Ectodermal cell (in vitro differentiated cells): ENCODE measurements at regions not wholly inside any gene's neighbourhood (a gene's known extent, or its start where the extent isn't known, plus 50 kb on each side); places are given as distances from the start of the nearest gene placed in this dataset.

ENCODE experiments used
- H3K27ac ChIP-seq: 2 replicates; pipeline ENCODE4 v1.7.0; 2013; ENCODE audit warnings: mild to moderate bottlenecking, low read depth, low read length; ENCODE audit not compliant: insufficient read depth, poor library complexity, severe bottlenecking
- H3K27me3 ChIP-seq: 2 replicates; pipeline ENCODE4 v1.7.0; 2013; ENCODE audit warnings: mild to moderate bottlenecking, low read length; ENCODE audit not compliant: insufficient read depth, control insufficient read depth, poor library complexity, severe bottlenecking
- H3K36me3 ChIP-seq: one replicate; pipeline ENCODE4 v1.7.0; 2013; ENCODE audit warnings: low read length; ENCODE audit not compliant: control insufficient read depth, insufficient read depth
- H3K4me1 ChIP-seq: one replicate; pipeline ENCODE4 v1.7.0; 2013; ENCODE audit warnings: low read length; ENCODE audit not compliant: control insufficient read depth, insufficient read depth
- H3K4me3 ChIP-seq: 2 replicates; pipeline ENCODE4 v1.7.0; 2013; ENCODE audit warnings: low read depth, low read length, control low read depth; ENCODE audit not compliant: insufficient read depth
- H3K9me3 ChIP-seq: 2 replicates; pipeline ENCODE4 v1.7.0; 2013; ENCODE audit warnings: mild to moderate bottlenecking, low read length, moderate library complexity; ENCODE audit not compliant: control insufficient read depth
- WGBS, 2 experiments: methylation state at CpG; one replicate each; pipeline ENCODE4 v1.1.7; 2013; ENCODE audit warnings: missing lambda C conversion rate in 2 of 2; 5-methylcytosine and 5-hydroxymethylcytosine counted together

GRCh38 chr12:16972923-16973770 lies 367.2 kb upstream of the LMO3 start:
- Histone ChIP-seq H3K27me3 (no peaks in the 10 kb centered on the region), H3K4me3 (no peak overlapping the region), H3K9me3 (no peaks in the 10 kb centered on the region), H3K4me1 (no peaks in the 10 kb centered on the region), H3K36me3 (no peaks in the 10 kb centered on the region), H3K27ac (no peak overlapping the region)
- 90 to 91% methylated on average over 5 of the region's 5 CpGs for WGBS, 2 experiments

DNA sequence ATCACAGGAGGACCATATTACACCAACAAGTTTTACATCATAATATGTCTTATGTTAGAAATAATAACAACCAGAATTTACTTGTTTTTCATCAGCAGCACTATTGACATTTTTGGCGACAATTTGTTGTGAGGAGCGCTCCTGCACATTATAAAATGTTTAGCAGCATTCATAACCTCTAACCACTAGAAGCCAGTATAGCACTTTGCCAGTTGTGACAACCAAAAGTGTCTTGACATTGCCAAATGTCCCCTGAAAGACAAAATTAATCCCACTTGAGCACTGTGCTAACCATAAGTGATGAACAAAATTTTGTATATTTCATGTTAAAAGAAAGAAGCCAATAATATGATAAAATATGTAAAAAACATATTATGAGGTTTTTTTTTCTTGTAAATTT lies 356.9 kb upstream of the LMO3 start:
- Histone ChIP-seq H3K27ac (no peak overlapping the region), H3K27me3 (no peaks in the 10 kb centered on the region), H3K9me3 (no peaks in the 10 kb centered on the region), H3K36me3 (no peaks in the 10 kb centered on the region), H3K4me3 (no peak overlapping the region), H3K4me1 (no peaks in the 10 kb centered on the region)
- 90 to 97% methylated on average over 2 of the region's 2 CpGs for WGBS, 2 experiments

GRCh38 chr12:16955083-16955657 lies 349.2 kb upstream of the LMO3 start:
- Histone ChIP-seq H3K4me1 (no peaks in the 10 kb centered on the region), H3K27me3 (no peaks in the 10 kb centered on the region), H3K4me3 (no peak overlapping the region), H3K9me3 (no peaks in the 10 kb centered on the region), H3K36me3 (no peaks in the 10 kb centered on the region), H3K27ac (no peak overlapping the region)
- 96 to 100% methylated on average over 4 to 5 of the region's 5 CpGs for WGBS, 2 experiments

- 51 to 82% methylated on average over 5 of the region's 6 CpGs for WGBS, 2 experiments
- Histone ChIP-seq H3K27me3 (no peaks in the 10 kb centered on the region), H3K4me3 (no peak overlapping the region), H3K4me1 (peaks cover 9% of the 10 kb centered on the region), H3K9me3 (no peaks in the 10 kb centered on the region), H3K27ac (peak overlapping the region; percentile 52), H3K36me3 (no peaks in the 10 kb centered on the region)
Observed at GRCh38 chr12:16949871-16950667, 344.1 kb upstream of the LMO3 start.

DNA sequence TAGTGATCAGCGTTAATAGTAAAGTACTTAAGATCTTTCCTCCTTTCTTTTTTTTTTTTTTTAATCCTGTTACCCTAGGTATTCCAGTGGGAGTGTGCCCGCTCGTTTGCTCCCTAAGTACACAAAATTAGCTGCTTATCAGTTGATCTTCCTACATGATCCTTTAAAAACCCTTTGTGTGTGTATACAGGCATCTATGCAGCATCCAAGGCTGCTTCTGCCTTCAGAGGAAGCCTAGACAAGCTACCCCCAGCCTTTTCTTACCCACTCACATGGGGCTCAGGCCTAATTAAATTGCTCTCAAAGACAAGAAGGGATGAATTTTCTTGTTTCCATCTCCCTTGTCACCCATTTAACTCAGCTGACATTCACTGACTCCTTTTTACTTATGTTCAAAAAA lies 343.4 kb upstream of the LMO3 start:
- Histone ChIP-seq H3K27me3 (no peaks in the 10 kb centered on the region), H3K36me3 (no peaks in the 10 kb centered on the region), H3K4me1 (peaks cover 9% of the 10 kb centered on the region), H3K4me3 (no peak overlapping the region), H3K9me3 (no peaks in the 10 kb centered on the region), H3K27ac (peak overlapping the region; percentile 52)
- WGBS, 2 experiments, result 57 to 81% methylated on average over 1 to 3 of the region's 3 CpGs

GRCh38 chr12:16946704-16947103 lies 340.7 kb upstream of the LMO3 start:
- peaks cover 9% of the 10 kb centered on the region for H3K4me1 ChIP-seq
- H3K36me3 ChIP-seq, result no peaks in the 10 kb centered on the region
- H3K9me3 ChIP-seq, result no peaks in the 10 kb centered on the region
- H3K27me3 ChIP-seq, result no peaks in the 10 kb centered on the region
- no peak overlapping the region for H3K27ac ChIP-seq
- no peak overlapping the region for H3K4me3 ChIP-seq

DNA sequence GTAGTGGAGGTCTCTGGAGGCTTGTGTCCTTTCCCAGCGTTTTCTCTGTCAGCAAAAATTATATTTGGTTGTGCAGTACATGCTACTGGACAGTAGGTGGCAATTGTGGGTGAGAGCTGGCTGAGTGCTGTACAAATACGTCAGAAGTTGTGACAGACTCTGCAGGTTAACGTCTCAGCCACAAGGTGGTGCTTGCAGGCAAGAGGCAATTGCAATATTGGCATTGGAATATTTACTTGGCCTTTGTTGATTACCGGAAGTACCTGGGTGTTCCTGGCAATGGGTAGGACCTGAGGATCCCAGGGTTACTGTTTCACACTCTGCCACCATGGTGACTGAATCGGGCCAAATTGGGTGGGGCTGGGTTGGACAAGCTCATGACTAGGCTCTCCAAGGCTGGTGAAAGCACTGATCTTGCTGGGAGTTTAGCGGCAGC lies 333.9 kb upstream of the LMO3 start:
- 47 to 49% methylated on average over 6 of the region's 6 CpGs for WGBS, 2 experiments
- Histone ChIP-seq H3K27ac (no peak overlapping the region), H3K4me1 (no peaks in the 10 kb centered on the region), H3K27me3 (no peaks in the 10 kb centered on the region), H3K9me3 (no peaks in the 10 kb centered on the region), H3K4me3 (no peak overlapping the region), H3K36me3 (no peaks in the 10 kb centered on the region)

DNA sequence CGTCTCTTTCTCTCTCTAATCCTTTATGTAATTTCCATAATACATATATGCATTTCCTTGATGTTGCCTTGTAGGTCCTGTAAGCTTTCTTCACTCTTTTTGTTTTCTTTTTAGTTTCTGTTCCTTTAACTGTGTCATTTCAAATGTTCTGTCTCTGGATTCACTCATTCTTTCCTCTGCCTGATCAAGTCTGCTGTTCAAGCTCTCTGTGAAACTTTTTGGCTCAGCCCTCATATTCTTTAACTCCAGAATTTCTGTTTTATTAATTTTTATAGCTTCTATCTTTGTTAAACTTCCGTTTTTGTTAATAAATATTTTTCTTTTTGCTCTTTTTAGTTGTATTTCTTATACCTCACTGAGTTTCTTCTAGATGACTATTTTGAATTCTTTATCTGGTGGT lies 321.3 kb upstream of the LMO3 start:
- H3K4me3 ChIP-seq, result no peak overlapping the region
- no peaks in the 10 kb centered on the region for H3K36me3 ChIP-seq
- 80% methylated on average over 1 of the region's 2 CpGs; no CpG with 5 or more reads in 1 of the 2 experiments for WGBS, 2 experiments
- no peaks in the 10 kb centered on the region for H3K9me3 ChIP-seq
- H3K4me1 ChIP-seq, result no peaks in the 10 kb centered on the region
- no peak overlapping the region for H3K27ac ChIP-seq
- H3K27me3 ChIP-seq, result no peaks in the 10 kb centered on the region

GRCh38 chr12:16920451-16920850 lies 314.5 kb upstream of the LMO3 start:
- Histone ChIP-seq H3K27me3 (no peaks in the 10 kb centered on the region), H3K27ac (no peak overlapping the region), H3K36me3 (no peaks in the 10 kb centered on the region), H3K4me3 (no peak overlapping the region), H3K9me3 (no peaks in the 10 kb centered on the region), H3K4me1 (no peaks in the 10 kb centered on the region)
- WGBS, 2 experiments, result 100% methylated on average over 1 of the region's 1 CpG; no CpG with 5 or more reads in 1 of the 2 experiments

- no peak overlapping the region for H3K27ac ChIP-seq
Observed at GRCh38 chr12:16919551-16919950, 313.6 kb upstream of the LMO3 start.

More at GRCh38 chr12:16919551-16919950, 313.6 kb upstream of the LMO3 start:
- H3K36me3 ChIP-seq, result no peaks in the 10 kb centered on the region
- H3K4me3 ChIP-seq, result no peak overlapping the region
- no peaks in the 10 kb centered on the region for H3K27me3 ChIP-seq
- no peaks in the 10 kb centered on the region for H3K9me3 ChIP-seq
- H3K4me1 ChIP-seq, result no peaks in the 10 kb centered on the region
